ENCODE measurements at regions not wholly inside any gene's neighbourhood (a gene's known extent, or its start where the extent isn't known, plus 50 kb on each side); places are given as distances from the start of the nearest gene placed in this dataset.
"Not testable (repeated sequence)": the region's sequence is repeated elsewhere in the genome, so short reads cannot be mapped to it uniquely, and the experiment has no call there.

GRCh38 chr18:65592435-65592834 is 158.4 kb upstream of the CDH7 start:
- no peaks in the 10 kb centered on the region for H3K9me3 ChIP-seq (ENCODE audit: control insufficient read depth, insufficient read depth, low read depth, low read length)
- no peaks in the 10 kb centered on the region for H3K27me3 ChIP-seq (ENCODE audit: control insufficient read depth, insufficient read depth, low read length)
- H3K9ac ChIP-seq (ENCODE audit: insufficient read depth, low read length): no peak overlapping the region
- no peak for DNase-seq (ENCODE audit: low read depth in 2 of 2)
- no peak overlapping the region for H3K27ac ChIP-seq (ENCODE audit: insufficient read depth, low read length)
- H3K4me1 ChIP-seq (ENCODE audit: control insufficient read depth, extremely low read depth, insufficient read depth, low read length): no peaks in the 10 kb centered on the region
- no peak overlapping the region for H2AFZ ChIP-seq (ENCODE audit: low read length)
- TF ChIP-seq EZH2 (IDR thresholded peaks at IDR 0.05; ENCODE audit: low read length, missing control alignments): no peak
- no peak for TF ChIP-seq CTCF (conservative IDR thresholded peaks at IDR 0.05 in 1 of 2, IDR thresholded peaks at IDR 0.05 in 1 of 2; ENCODE audit: low read depth in 1 of 2, low read length in 2 of 2)
- no peaks in the 10 kb centered on the region for H3K79me2 ChIP-seq (ENCODE audit: control insufficient read depth, insufficient read depth, low read length)
- no peak overlapping the region for H3K4me2 ChIP-seq (ENCODE audit: extremely low read depth, insufficient read depth, low read length)
- no peaks in the 10 kb centered on the region for H4K20me1 ChIP-seq (ENCODE audit: control insufficient read depth, extremely low read depth, insufficient read depth, low read length)
- H3K4me3 ChIP-seq (replicated peaks in 1 of 4; ENCODE audit: control extremely low read depth in 1 of 4, insufficient read depth in 1 of 4, low read depth in 3 of 4, low read length in 4 of 4): no peak overlapping the region
- no peaks in the 10 kb centered on the region for H3K36me3 ChIP-seq (ENCODE audit: control insufficient read depth, insufficient read depth, low read length)

- Histone ChIP-seq H3K27me3 (ENCODE audit: control insufficient read depth, insufficient read depth, low read length) (no peaks in the 10 kb centered on the region), H3K4me3 (replicated peaks in 1 of 4; ENCODE audit: control extremely low read depth in 1 of 4, insufficient read depth in 1 of 4, low read depth in 3 of 4, low read length in 4 of 4) (no peak overlapping the region), H4K20me1 (ENCODE audit: control insufficient read depth, extremely low read depth, insufficient read depth, low read length) (no peaks in the 10 kb centered on the region), H3K79me2 (ENCODE audit: control insufficient read depth, insufficient read depth, low read length) (no peaks in the 10 kb centered on the region), H3K4me1 (ENCODE audit: control insufficient read depth, extremely low read depth, insufficient read depth, low read length) (no peaks in the 10 kb centered on the region), H2AFZ (ENCODE audit: low read length) (no peak overlapping the region), H3K36me3 (ENCODE audit: control insufficient read depth, insufficient read depth, low read length) (no peaks in the 10 kb centered on the region), H3K27ac (ENCODE audit: insufficient read depth, low read length) (no peak overlapping the region), H3K4me2 (ENCODE audit: extremely low read depth, insufficient read depth, low read length) (no peak overlapping the region), H3K9ac (ENCODE audit: insufficient read depth, low read length) (no peak overlapping the region), H3K9me3 (ENCODE audit: control insufficient read depth, insufficient read depth, low read depth, low read length) (no peaks in the 10 kb centered on the region)
- no peak for DNase-seq (ENCODE audit: low read depth in 2 of 2)
- TF ChIP-seq EZH2 (IDR thresholded peaks at IDR 0.05; ENCODE audit: low read length, missing control alignments) (no peak), CTCF (conservative IDR thresholded peaks at IDR 0.05 in 1 of 2, IDR thresholded peaks at IDR 0.05 in 1 of 2; ENCODE audit: low read depth in 1 of 2, low read length in 2 of 2) (no peak)
Observed at GRCh38 chr18:65587491-65587890, 163.3 kb upstream of the CDH7 start.

- not testable (repeated sequence) for DNase-seq (ENCODE audit: low read depth in 2 of 2)
Observed at GRCh38 chr18:65582094-65582493, 168.7 kb upstream of the CDH7 start.

More at GRCh38 chr18:65582094-65582493, 168.7 kb upstream of the CDH7 start:
- H3K4me2 ChIP-seq (ENCODE audit: extremely low read depth, insufficient read depth, low read length); H4K20me1 ChIP-seq (ENCODE audit: control insufficient read depth, extremely low read depth, insufficient read depth, low read length); H2AFZ ChIP-seq (ENCODE audit: low read length); H3K36me3 ChIP-seq (ENCODE audit: control insufficient read depth, insufficient read depth, low read length); H3K4me1 ChIP-seq (ENCODE audit: control insufficient read depth, extremely low read depth, insufficient read depth, low read length); H3K9me3 ChIP-seq (ENCODE audit: control insufficient read depth, insufficient read depth, low read depth, low read length); H3K27me3 ChIP-seq (ENCODE audit: control insufficient read depth, insufficient read depth, low read length); H3K4me3 ChIP-seq (replicated peaks in 1 of 4; ENCODE audit: control extremely low read depth in 1 of 4, insufficient read depth in 1 of 4, low read depth in 3 of 4, low read length in 4 of 4); H3K9ac ChIP-seq (ENCODE audit: insufficient read depth, low read length); H3K79me2 ChIP-seq (ENCODE audit: control insufficient read depth, insufficient read depth, low read length); H3K27ac ChIP-seq (ENCODE audit: insufficient read depth, low read length): not testable (repeated sequence)

Data from fibroblast of lung (primary cell).